Epithelial cell of proximal tubule (primary cell): ENCODE measurements at regions not wholly inside any gene's neighbourhood (a gene's known extent, or its start where the extent isn't known, plus 50 kb on each side); places are given as distances from the start of the nearest gene placed in this dataset.
"Not testable (repeated sequence)": the region's sequence is repeated elsewhere in the genome, so short reads cannot be mapped to it uniquely, and the experiment has no call there.

Source experiments
- DNase-seq: peaks from one replicate; pipeline ENCODE4 v3.0.0-alpha.2; 2011; ENCODE audit warnings: low read depth
- H3K4me3 ChIP-seq: 2 replicates; pipeline ENCODE4 v1.5.1; 2011; ENCODE audit warnings: low read depth, mild to moderate bottlenecking, low read length
- TF ChIP-seq, protein P1 (sequence below): conservative IDR thresholded peaks from 2 replicates; pipeline ENCODE4 v1.5.1; 2012; ENCODE audit warnings: low read depth, mild to moderate bottlenecking, low read length

DNA sequence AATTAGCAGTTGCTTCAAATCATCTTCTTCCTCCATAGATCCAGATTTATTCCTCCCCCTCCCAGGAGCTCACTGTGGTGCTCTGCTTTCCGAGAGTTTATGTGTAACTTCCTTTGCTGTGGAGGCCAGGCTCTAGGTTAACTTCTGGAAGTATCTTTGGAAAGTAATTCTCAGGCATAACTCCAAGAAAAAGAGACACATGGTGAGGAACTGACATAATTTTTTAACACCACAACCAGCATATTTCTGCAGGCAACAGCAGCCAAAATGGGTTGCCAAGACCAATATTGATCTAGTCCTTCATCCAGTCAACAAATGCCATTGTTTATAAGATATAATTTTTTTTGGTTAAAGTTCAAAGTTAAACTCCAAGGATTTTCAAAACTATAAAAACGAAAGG is 114.5 kb upstream of the RBPJ start:
- TF ChIP-seq, protein P1, sequence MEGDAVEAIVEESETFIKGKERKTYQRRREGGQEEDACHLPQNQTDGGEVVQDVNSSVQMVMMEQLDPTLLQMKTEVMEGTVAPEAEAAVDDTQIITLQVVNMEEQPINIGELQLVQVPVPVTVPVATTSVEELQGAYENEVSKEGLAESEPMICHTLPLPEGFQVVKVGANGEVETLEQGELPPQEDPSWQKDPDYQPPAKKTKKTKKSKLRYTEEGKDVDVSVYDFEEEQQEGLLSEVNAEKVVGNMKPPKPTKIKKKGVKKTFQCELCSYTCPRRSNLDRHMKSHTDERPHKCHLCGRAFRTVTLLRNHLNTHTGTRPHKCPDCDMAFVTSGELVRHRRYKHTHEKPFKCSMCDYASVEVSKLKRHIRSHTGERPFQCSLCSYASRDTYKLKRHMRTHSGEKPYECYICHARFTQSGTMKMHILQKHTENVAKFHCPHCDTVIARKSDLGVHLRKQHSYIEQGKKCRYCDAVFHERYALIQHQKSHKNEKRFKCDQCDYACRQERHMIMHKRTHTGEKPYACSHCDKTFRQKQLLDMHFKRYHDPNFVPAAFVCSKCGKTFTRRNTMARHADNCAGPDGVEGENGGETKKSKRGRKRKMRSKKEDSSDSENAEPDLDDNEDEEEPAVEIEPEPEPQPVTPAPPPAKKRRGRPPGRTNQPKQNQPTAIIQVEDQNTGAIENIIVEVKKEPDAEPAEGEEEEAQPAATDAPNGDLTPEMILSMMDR = no peak
- no peak overlapping the region for H3K4me3 ChIP-seq
- no peak for DNase-seq

DNA sequence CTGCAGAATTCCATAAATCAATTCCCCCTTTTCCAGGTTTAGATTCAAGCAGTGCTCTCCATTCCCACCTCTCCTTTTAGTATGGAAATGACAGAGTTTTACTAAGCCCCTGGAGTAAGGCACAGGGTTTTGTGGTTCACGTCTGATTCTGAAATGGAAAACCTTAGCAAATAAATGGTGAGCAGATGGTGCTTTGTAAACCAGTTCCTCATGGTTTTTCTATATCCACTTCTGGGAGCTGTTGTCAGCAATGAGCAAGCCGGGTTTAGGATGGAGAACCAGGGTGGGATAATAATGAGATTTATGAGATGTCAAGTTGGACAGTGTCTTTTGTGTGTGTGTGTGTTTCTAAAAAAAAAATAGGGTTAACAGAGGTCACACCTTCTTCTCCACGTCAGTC is 113.8 kb upstream of the RBPJ start:
- H3K4me3 ChIP-seq = no peak overlapping the region
- TF ChIP-seq, protein P1 = no peak
- DNase-seq = no peak

DNA sequence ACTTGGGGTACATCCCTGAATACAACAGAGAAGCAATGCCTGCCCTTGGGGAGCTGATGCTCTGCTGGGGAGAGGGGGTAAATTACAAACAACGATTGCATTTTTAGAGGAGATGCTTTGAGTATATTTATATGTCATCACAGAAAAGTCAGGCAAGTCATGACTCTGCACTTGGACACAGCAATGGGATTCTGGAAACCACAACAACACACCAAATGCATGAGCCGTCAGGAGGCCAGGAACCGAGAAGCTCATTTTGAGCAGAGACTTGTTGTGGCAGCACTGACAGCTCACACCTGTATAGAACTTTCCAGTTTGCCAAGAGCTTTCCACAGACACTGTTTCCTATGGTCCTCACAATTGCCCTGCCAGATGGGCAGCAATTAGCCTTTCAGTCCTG is 113.2 kb upstream of the RBPJ start:
- TF ChIP-seq, protein P1 = no peak
- no peak overlapping the region for H3K4me3 ChIP-seq
- DNase-seq = no peak

DNA sequence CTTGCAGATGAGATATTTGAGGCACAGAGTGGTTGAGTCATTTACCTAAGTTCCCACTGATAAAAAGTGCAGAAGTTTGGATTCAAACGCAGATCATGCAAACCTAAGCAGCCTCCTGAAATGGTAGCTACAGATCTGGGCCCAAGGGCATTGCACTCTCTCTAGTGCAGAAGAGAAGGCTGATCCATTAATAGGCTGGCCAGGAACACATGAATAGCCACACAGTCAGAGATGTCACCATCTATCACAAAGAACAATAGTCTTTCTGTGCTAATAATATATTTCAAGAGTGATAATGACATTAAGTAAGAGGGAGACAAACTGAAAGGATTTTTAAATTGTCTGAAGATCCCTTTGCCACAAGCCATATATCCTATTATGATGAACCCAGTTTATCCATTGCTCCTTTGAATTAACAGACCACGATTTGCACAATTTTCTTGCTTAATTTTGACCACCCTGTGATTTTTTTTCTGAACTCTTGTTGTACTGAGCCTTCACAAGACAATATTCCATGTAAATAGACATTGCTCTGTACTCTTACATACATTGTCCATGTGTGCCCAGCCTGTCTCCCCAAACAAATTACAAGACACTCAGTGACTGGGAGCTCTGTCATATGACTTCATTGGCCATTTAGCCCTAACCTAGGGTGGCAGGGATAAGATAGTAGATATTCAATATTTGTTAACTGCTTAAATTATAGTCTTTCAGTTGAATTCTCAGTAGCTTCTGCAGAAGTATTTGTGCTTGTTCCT is 112.4 kb upstream of the RBPJ start:
- DNase-seq = no peak

DNA sequence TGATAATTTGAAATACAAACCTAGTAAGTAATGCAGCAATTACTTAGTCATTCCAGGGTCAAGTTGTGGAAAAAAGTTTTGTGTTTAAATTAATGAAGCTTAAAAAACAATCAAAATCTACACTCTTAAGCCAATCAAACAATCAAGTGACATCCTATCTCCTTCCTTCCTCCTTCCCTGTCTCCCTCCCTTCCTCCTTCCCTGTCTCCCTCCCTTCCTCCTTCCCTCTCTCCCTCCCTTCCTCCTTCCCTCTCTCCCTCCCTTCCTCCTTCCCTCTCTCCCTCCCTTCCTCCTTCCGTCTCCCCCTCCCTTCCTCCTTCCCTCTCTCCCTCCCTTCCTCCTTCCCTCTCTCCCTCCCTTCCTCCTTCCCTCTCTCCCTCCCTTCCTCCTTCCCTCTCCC is 111.4 kb upstream of the RBPJ start:
- DNase-seq = not testable (repeated sequence)

More for the DNA sequence above, 112.4 kb upstream of the RBPJ start:
- H3K4me3 ChIP-seq = no peak overlapping the region
- TF ChIP-seq, protein P1 = no peak

DNA sequence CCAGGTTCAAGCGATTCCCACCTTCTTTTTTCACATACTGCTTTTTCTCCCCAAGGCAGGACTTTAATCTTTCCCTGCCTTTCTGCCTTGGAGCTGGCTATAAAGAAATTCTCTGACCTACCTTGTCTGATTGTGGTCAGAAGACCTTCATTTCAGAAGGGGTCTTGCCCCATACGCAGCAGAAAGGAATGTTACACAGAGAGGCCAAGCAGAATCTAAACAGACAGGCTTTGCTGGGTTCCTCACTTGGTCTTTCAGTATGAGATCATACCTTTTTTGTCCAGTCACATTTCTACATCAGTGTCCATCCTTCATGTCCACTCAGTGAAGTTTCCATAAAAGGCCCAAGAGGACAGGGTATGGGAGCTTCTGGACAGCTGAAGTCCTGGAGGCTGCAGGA is 108.3 kb upstream of the RBPJ start:
- TF ChIP-seq, protein P1 = no peak
- H3K4me3 ChIP-seq = no peak overlapping the region
- no peak for DNase-seq

More for the DNA sequence above, 111.4 kb upstream of the RBPJ start:
- H3K4me3 ChIP-seq = not testable (repeated sequence)

DNA sequence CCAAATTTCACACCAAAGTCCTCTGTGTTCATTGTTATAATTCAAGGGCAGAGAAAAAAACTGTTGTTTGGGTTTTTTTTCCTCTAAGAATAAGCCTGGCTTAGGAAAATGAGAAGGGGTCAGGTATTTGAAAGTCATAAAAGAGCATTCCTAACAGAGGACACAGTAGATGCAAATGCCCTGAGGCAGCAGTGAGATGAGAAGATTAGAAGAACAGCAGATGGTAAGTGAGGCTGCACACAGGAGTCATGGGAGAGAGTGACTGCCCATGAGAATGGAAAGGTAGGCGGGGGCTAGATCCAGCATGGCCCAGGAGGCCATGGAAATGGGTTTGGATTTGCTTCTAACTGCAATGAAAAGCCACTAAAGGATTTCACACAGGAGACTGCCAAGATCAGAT is 107.5 kb upstream of the RBPJ start:
- TF ChIP-seq, protein P1 = no peak
- no peak for DNase-seq
- no peak overlapping the region for H3K4me3 ChIP-seq
